ENCODE measurements at regions not wholly inside any gene's neighbourhood (a gene's known extent, or its start where the extent isn't known, plus 50 kb on each side); places are given as distances from the start of the nearest gene placed in this dataset.

DNA sequence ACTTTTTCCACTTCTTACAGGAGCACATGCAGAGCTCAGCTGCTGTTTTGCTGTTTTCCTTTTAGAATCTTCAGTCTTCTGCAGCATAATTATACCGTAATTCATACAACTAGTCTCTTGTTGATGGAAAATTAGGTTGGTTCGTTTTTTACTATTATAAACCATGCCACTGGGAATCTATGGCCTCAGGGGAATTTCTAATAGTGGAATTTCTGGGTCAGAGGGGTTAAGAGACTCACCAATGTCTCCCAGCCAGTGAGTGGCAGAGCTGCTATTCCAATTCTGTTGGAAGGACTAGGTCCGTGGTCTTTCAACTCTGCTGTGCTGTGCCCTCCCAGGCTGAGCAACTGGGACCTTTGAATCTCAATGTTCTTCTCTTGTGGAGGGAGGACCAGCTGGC lies 282.5 kb downstream of the ZSWIM6 start:
- H3K4me3 ChIP-seq (ENCODE audit: low read depth, low read length): no peak overlapping the region
- DNase-seq (ENCODE audit: low read depth): no peak
- TF ChIP-seq, protein P1, sequence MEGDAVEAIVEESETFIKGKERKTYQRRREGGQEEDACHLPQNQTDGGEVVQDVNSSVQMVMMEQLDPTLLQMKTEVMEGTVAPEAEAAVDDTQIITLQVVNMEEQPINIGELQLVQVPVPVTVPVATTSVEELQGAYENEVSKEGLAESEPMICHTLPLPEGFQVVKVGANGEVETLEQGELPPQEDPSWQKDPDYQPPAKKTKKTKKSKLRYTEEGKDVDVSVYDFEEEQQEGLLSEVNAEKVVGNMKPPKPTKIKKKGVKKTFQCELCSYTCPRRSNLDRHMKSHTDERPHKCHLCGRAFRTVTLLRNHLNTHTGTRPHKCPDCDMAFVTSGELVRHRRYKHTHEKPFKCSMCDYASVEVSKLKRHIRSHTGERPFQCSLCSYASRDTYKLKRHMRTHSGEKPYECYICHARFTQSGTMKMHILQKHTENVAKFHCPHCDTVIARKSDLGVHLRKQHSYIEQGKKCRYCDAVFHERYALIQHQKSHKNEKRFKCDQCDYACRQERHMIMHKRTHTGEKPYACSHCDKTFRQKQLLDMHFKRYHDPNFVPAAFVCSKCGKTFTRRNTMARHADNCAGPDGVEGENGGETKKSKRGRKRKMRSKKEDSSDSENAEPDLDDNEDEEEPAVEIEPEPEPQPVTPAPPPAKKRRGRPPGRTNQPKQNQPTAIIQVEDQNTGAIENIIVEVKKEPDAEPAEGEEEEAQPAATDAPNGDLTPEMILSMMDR (IDR thresholded peaks at IDR 0.05; ENCODE audit: insufficient read depth, low read depth, low read length, missing control alignments): no peak

DNA sequence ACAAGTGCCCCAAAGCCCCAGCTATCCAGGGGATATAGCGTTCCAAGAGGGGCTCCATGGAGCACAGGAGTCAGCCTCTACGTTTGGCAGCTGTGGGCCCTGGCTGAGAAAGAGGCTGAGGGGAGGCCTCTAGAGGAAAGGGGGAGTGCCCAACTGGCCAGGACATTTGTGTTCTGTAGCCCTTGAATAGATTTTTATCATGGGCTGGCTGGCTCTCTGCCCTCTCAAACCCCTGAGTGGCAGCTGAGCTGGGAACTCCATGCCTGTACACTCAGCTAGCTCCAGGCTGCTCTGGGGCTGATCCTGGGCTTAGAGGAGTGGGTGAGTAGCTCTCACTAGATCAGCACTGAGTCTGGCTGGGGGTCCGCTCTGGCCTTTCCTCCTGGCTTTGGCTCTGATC lies 285.0 kb downstream of the ZSWIM6 start:
- no peak for DNase-seq (ENCODE audit: low read depth)
- TF ChIP-seq, protein P1 (IDR thresholded peaks at IDR 0.05; ENCODE audit: insufficient read depth, low read depth, low read length, missing control alignments): no peak
- no peak overlapping the region for H3K4me3 ChIP-seq (ENCODE audit: low read depth, low read length)

DNA sequence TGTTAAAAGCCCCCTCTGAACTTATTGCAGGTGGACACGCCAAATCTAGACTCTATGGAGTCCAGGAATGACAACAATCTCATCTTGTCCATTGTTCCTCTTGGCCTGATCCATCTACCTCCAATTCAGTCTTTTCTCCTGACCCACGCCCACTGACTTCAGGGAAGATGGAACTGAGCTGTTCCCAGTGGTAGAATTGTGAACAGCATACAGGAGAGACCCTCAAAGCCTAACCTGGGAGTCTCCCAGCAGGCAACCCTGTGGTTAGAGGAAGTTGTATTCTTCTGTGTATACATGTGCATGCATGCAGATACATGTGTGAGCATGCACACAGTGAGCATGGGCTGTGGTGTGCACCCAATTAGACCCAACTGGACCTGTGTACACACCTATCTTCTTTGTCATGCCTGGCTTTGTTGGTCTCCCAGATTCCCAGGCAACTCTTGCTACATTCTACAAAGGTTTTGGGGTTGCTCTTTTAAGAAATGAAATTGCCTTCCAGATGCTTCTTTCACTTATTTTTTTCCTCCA lies 286.0 kb downstream of the ZSWIM6 start:
- no peak overlapping the region for H3K4me3 ChIP-seq (ENCODE audit: low read depth, low read length)
- TF ChIP-seq, protein P1 (IDR thresholded peaks at IDR 0.05; ENCODE audit: insufficient read depth, low read depth, low read length, missing control alignments): no peak
- DNase-seq (ENCODE audit: low read depth): no peak

DNA sequence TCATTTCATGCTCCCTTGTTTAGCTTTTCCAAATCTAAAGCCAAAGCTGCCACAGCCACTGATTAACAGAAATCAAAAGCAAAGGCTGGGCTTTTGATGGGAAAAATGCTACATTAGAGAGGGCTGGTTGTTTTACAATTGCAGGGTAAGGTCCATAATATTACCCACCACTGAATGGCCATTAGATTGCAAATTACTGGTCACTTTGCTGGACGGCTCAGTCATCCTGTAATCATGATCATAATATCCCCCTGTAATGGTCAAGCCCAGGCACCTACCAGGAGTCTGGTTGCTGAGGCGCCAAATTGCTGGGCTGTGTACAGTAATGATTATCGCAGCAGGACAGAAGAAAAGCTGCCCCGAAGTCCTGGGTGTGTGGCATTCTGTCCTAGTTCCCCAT lies 286.5 kb downstream of the ZSWIM6 start:
- DNase-seq (ENCODE audit: low read depth): no peak
- no peak overlapping the region for H3K4me3 ChIP-seq (ENCODE audit: low read depth, low read length)
- TF ChIP-seq, protein P1 (IDR thresholded peaks at IDR 0.05; ENCODE audit: insufficient read depth, low read depth, low read length, missing control alignments): no peak

DNA sequence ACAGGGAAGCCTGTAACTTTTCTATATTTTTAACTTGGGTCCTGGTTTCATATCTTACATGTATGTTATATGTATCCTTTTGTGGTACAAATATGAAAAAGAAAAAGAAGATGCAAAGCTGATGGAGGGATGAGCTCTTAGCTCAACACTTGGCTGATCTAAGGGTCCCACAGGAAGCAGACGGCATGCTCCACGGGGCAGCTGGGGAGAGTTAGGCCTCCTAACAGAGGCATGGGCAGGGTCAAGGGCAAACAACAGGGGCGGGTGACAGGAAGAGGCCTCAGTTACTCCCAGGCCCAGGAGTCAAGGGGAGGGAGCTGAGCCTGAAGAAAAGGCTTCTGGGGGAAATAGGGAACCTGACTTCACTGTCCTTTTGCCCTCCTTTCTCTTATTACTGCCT lies 287.2 kb downstream of the ZSWIM6 start:
- DNase-seq (ENCODE audit: low read depth): no peak
- no peak overlapping the region for H3K4me3 ChIP-seq (ENCODE audit: low read depth, low read length)
- TF ChIP-seq, protein P1 (IDR thresholded peaks at IDR 0.05; ENCODE audit: insufficient read depth, low read depth, low read length, missing control alignments): no peak

DNA sequence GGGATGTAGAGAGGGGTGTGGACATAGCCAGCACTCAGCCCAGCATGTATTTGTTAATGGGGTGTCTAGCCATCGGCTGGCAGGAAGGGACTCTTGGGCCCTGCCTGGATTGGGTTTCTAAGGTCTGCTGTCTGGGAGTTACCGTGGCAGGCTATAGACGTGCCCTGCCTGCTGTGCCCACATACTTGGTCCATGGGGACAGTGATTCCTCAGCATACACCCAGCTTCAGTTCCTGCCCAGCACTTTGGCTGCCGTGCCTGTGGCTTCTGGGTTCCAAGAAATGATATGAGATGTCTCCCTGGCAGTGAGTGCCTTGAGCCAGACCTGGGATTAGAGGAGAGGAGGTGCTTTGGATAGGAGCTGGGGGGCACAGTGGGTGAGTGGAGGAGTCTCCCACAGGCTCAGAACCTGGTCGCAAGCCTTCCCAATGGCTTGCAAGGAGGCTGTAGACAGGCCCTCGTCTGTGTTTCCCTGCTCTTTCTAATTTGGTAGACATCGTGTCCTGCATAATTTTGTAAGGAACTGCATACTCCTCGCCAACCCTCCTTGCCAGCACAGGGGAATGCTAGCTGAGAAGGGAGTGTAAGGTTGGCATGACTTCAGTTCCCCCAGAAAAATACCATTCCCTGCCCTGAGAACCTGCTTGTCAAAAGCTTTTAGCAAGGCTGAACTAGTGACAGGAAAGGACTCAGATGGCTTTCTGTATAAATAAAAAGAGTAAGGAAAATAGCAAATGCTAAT lies 287.9 kb downstream of the ZSWIM6 start:
- TF ChIP-seq, protein P1 (IDR thresholded peaks at IDR 0.05; ENCODE audit: insufficient read depth, low read depth, low read length, missing control alignments): no peak
- H3K4me3 ChIP-seq (ENCODE audit: low read depth, low read length): no peak overlapping the region
- no peak for DNase-seq (ENCODE audit: low read depth)
